H1 (cell line): ENCODE measurements at regions not wholly inside any gene's neighbourhood (a gene's known extent, or its start where the extent isn't known, plus 50 kb on each side); places are given as distances from the start of the nearest gene placed in this dataset.

Experiments used
- CTCF ChIA-PET: fragments of 300-600 bp; sonication (Branson Sonifier 250); formaldehyde crosslinking; loops from one replicate; lab custom pipeline; 2021; ENCODE audit not compliant: partially characterized antibody; lab: Charles Lee
- POLR2A ChIA-PET: fragments of 300-600 bp; sonication (Branson Sonifier 250); formaldehyde crosslinking; loops from one replicate; lab custom pipeline; 2021; ENCODE audit warnings: inconsistent platforms; ENCODE audit not compliant: partially characterized antibody; lab: Charles Lee
- DNase-seq, 2 experiments: peaks; one replicate each; pipeline versions ENCODE4 v3.0.0 to v3.0.0-alpha.2; 2010 to 2022; ENCODE audit warnings: low spot score in 2 of 2, low read depth in 1 of 2, mixed read lengths in 1 of 2
- FAIRE-seq: peaks from 2 replicates; lab custom pipeline; 2011; peaks lifted over from hg19 to GRCh38; lab: Jason Lieb, UNC
- H2AFZ ChIP-seq: 2 replicates; pipeline ENCODE4 v1.8.1; 2012; ENCODE audit warnings: low read length, inconsistent platforms
- H2AK5ac ChIP-seq: 2 replicates; pipeline ENCODE4 v1.6.1; 2013; ENCODE audit warnings: low read depth, low read length
- H2BK120ac ChIP-seq: replicated peaks from 2 replicates; pipeline ENCODE3; 2013; ENCODE audit warnings: low read depth, low read length, inconsistent platforms
- H2BK12ac ChIP-seq: 2 replicates; pipeline ENCODE4 v1.6.1; 2013; ENCODE audit warnings: low read depth, low read length
- H2BK15ac ChIP-seq: 2 replicates; pipeline ENCODE4 v1.6.1; 2013; ENCODE audit warnings: low read length
- H2BK20ac ChIP-seq: 2 replicates; pipeline ENCODE4 v1.6.1; 2013; ENCODE audit warnings: low read length
- H2BK5ac ChIP-seq: 2 replicates; pipeline ENCODE4 v1.6.1; 2013; ENCODE audit warnings: low read depth, low read length
- H3K14ac ChIP-seq: 2 replicates; pipeline ENCODE4 v1.6.1; 2013; ENCODE audit warnings: inconsistent platforms; ENCODE audit not compliant: insufficient read length
- H3K18ac ChIP-seq: 2 replicates; pipeline ENCODE4 v1.6.1; 2013; ENCODE audit warnings: low read length; ENCODE audit errors: extremely low read depth
- H3K23ac ChIP-seq: 2 replicates; pipeline ENCODE4 v1.6.1; 2013; ENCODE audit warnings: inconsistent platforms; ENCODE audit not compliant: insufficient read length
- H3K23me2 ChIP-seq: 2 replicates; pipeline ENCODE4 v1.6.1; 2013; ENCODE audit warnings: low read depth, low read length
- H3K27ac ChIP-seq: 2 replicates; pipeline ENCODE4 v1.6.1; 2011; ENCODE audit warnings: low read depth, low read length, inconsistent platforms
- H3K27me3 ChIP-seq, 4 experiments: replicated peaks in 1 of 4; 1 replicate in 1 of 4; 2 replicates in 3 of 4; pipeline versions ENCODE4 v1.6.1 to v1.8.1; 2011 to 2013; ENCODE audit warnings: low read length in 3 of 4, mild to moderate bottlenecking in 3 of 4, inconsistent platforms in 2 of 4, mixed read lengths in 2 of 4, moderate library complexity in 1 of 4; ENCODE audit not compliant: control insufficient read depth in 3 of 4, insufficient read depth in 3 of 4; ENCODE audit errors: extremely low read depth in 1 of 4
- H3K36me3 ChIP-seq, 4 experiments: 2 replicates each; pipeline versions ENCODE4 v1.6.1 to v1.8.1; 2011 to 2013; ENCODE audit warnings: mild to moderate bottlenecking in 4 of 4, low read length in 3 of 4, moderate library complexity in 2 of 4, control low read depth in 1 of 4, inconsistent platforms in 1 of 4; ENCODE audit not compliant: insufficient read depth in 4 of 4, control insufficient read depth in 2 of 4
- H3K4ac ChIP-seq: replicated peaks from 2 replicates; pipeline ENCODE3; 2013; ENCODE audit warnings: low read length, low read depth, mixed read lengths, inconsistent platforms; ENCODE audit not compliant: insufficient read length
- H3K4me1 ChIP-seq, 4 experiments: replicated peaks in 1 of 4; 1 replicate in 1 of 4; 2 replicates in 3 of 4; pipeline versions ENCODE4 v1.6.1 to v1.8.1; 2011 to 2013; ENCODE audit warnings: low read length in 3 of 4, inconsistent platforms in 2 of 4, mixed read lengths in 1 of 4; ENCODE audit not compliant: insufficient read depth in 4 of 4, control insufficient read depth in 3 of 4
- H3K4me2 ChIP-seq, 2 experiments: 2 replicates each; pipeline versions ENCODE4 v1.6.1 to v1.8.1; 2011 to 2013; ENCODE audit warnings: low read depth in 2 of 2, low read length in 2 of 2, control low read depth in 1 of 2, inconsistent platforms in 1 of 2, mild to moderate bottlenecking in 1 of 2; ENCODE audit not compliant: insufficient read depth in 1 of 2
- H3K4me3 ChIP-seq, 4 experiments: fragments of 200-600, 300-600 bp in 1 of 4; sonication (generic), shearing (Covaris generic), sonication (Bioruptor Twin) in 1 of 4; 2 replicates each; pipeline versions ENCODE4 v1.5.1 to v1.8.1; 2011 to 2016; ENCODE audit warnings: low read length in 4 of 4, low read depth in 3 of 4, control low read depth in 2 of 4, inconsistent platforms in 2 of 4, mild to moderate bottlenecking in 2 of 4, mixed read lengths in 1 of 4, moderate library complexity in 1 of 4; ENCODE audit not compliant: insufficient read depth in 2 of 4; ENCODE audit errors: extremely low read depth in 1 of 4
- H3K56ac ChIP-seq: replicated peaks from 2 replicates; pipeline ENCODE3; 2013; ENCODE audit warnings: low read depth, mild to moderate bottlenecking, mixed read lengths, low read length, inconsistent platforms; ENCODE audit not compliant: insufficient read length
- H3K79me1 ChIP-seq: 2 replicates; pipeline ENCODE4 v1.6.1; 2013; ENCODE audit warnings: low read depth, low read length, control low read depth
- H3K79me2 ChIP-seq, 2 experiments: 2 replicates each; pipeline versions ENCODE4 v1.6.1 to v1.8.1; 2012 to 2013; ENCODE audit warnings: low read length in 2 of 2, mild to moderate bottlenecking in 2 of 2, inconsistent platforms in 1 of 2; ENCODE audit not compliant: insufficient read depth in 2 of 2, control insufficient read depth in 1 of 2
- H3K9ac ChIP-seq, 4 experiments: replicated peaks in 1 of 4; 1 replicate in 1 of 4; 2 replicates in 3 of 4; pipeline versions ENCODE4 v1.6.1 to v1.8.1; 2011 to 2013; ENCODE audit warnings: low read depth in 3 of 4, low read length in 3 of 4, control low read depth in 2 of 4, mild to moderate bottlenecking in 2 of 4, moderate library complexity in 2 of 4, inconsistent platforms in 1 of 4; ENCODE audit errors: extremely low read depth in 1 of 4
- H3K9me3 ChIP-seq, 2 experiments: 2 replicates each; pipeline versions ENCODE4 v1.6.1 to v1.8.1; 2012 to 2013; ENCODE audit warnings: mild to moderate bottlenecking in 2 of 2, moderate library complexity in 2 of 2, control low read depth in 1 of 2, inconsistent platforms in 1 of 2, low read depth in 1 of 2, low read length in 1 of 2, mixed read lengths in 1 of 2; ENCODE audit not compliant: insufficient read depth in 2 of 2
- H4K20me1 ChIP-seq, 2 experiments: replicated peaks in 1 of 2; 2 replicates each; pipeline versions ENCODE3 to v1.8.1; 2011 to 2013; ENCODE audit warnings: inconsistent platforms in 2 of 2, low read length in 2 of 2, mild to moderate bottlenecking in 1 of 2; ENCODE audit not compliant: insufficient read depth in 2 of 2, control insufficient read depth in 1 of 2
- H4K5ac ChIP-seq: 2 replicates; pipeline ENCODE4 v1.6.1; 2013; ENCODE audit warnings: low read length, low read depth, mixed read lengths, inconsistent platforms; ENCODE audit not compliant: insufficient read length
- H4K8ac ChIP-seq: 2 replicates; pipeline ENCODE4 v1.8.0; 2013; ENCODE audit warnings: mild to moderate bottlenecking, moderate library complexity, low read length, inconsistent platforms; ENCODE audit not compliant: insufficient read depth; ENCODE audit errors: extremely low read depth
- H4K91ac ChIP-seq: replicated peaks from 2 replicates; pipeline ENCODE3; 2013; ENCODE audit warnings: low read length, mixed read lengths, inconsistent platforms; ENCODE audit not compliant: insufficient read length
- BRCA1 ChIP-seq: IDR thresholded peaks from 2 replicates; pipeline ENCODE4 v1.6.1; 2012; ENCODE audit warnings: low read depth, low read length, improper control_type of control experiment
- CEBPB ChIP-seq: IDR thresholded peaks from 2 replicates; pipeline ENCODE4 v1.6.1; 2012; ENCODE audit warnings: low read depth, low read length
- CHD2 ChIP-seq: IDR thresholded peaks from 2 replicates; pipeline ENCODE4 v1.6.1; 2012; ENCODE audit warnings: low read length, improper control_type of control experiment
- EP300 ChIP-seq, 2 experiments: IDR thresholded peaks; 1 replicate in 1 of 2; 2 replicates in 1 of 2; pipeline ENCODE4 v1.6.1; 2011 to 2012; ENCODE audit warnings: low read depth in 2 of 2, low read length in 2 of 2, mild to moderate bottlenecking in 2 of 2, borderline replicate concordance in 1 of 2, inconsistent platforms in 1 of 2, moderate library complexity in 1 of 2
- JUND ChIP-seq: IDR thresholded peaks from 2 replicates; pipeline ENCODE4 v1.6.1; 2011; ENCODE audit warnings: mild to moderate bottlenecking, improper control_type of control experiment, low read length
- NRF1 ChIP-seq: IDR thresholded peaks from 2 replicates; pipeline ENCODE4 v1.6.1; 2011; ENCODE audit warnings: mild to moderate bottlenecking, low read depth, low read length, improper control_type of control experiment
- POLR2A ChIP-seq, 2 experiments: IDR thresholded peaks; 1 replicate in 1 of 2; 2 replicates in 1 of 2; pipeline ENCODE4 v1.6.1; 2011; ENCODE audit warnings: low read depth in 2 of 2, low read length in 2 of 2, mild to moderate bottlenecking in 2 of 2; ENCODE audit errors: control extremely low read depth in 1 of 2
- RXRA ChIP-seq: IDR thresholded peaks from 2 replicates; pipeline ENCODE4 v1.6.1; 2011; ENCODE audit warnings: low read depth, mild to moderate bottlenecking, low read length, moderate library complexity; ENCODE audit not compliant: insufficient read depth
- SP4 ChIP-seq: IDR thresholded peaks from 2 replicates; pipeline ENCODE4 v1.6.1; 2012; ENCODE audit warnings: low read length, inconsistent platforms
- TAF1 ChIP-seq: IDR thresholded peaks from 2 replicates; pipeline ENCODE4 v1.6.1; 2011; ENCODE audit warnings: mild to moderate bottlenecking, low read depth, low read length
- TCF12 ChIP-seq: IDR thresholded peaks from 2 replicates; pipeline ENCODE4 v1.6.1; 2011; ENCODE audit warnings: low read depth, mild to moderate bottlenecking, low read length
- ZNF274 ChIP-seq: IDR thresholded peaks from 2 replicates; pipeline ENCODE4 v1.7.0; 2012; ENCODE audit warnings: low read length, borderline replicate concordance; ENCODE audit errors: extremely low read depth
- WGBS, 2 experiments: shearing (Covaris generic) in 1 of 2; methylation state at CpG; one replicate each; pipeline versions ENCODE4 v1.1.6 to v1.1.7; 2013 to 2015; ENCODE audit warnings: low lambda C conversion rate in 2 of 2, mixed read lengths in 2 of 2, inconsistent platforms in 1 of 2, low coverage in 1 of 2, missing lambda C conversion rate in 1 of 2; ENCODE audit not compliant: insufficient replicate concordance in 2 of 2, insufficient coverage in 1 of 2, insufficient read length in 1 of 2; ENCODE audit errors: extremely low coverage in 1 of 2, missing lambda C conversion rate in 1 of 2; 5-methylcytosine and 5-hydroxymethylcytosine counted together
- TF ChIP-seq, protein P1 (sequence below): IDR thresholded peaks from 2 replicates; pipeline ENCODE4 v1.6.1; 2011; ENCODE audit warnings: low read depth, mild to moderate bottlenecking, low read length; ENCODE audit not compliant: insufficient read depth

DNA sequence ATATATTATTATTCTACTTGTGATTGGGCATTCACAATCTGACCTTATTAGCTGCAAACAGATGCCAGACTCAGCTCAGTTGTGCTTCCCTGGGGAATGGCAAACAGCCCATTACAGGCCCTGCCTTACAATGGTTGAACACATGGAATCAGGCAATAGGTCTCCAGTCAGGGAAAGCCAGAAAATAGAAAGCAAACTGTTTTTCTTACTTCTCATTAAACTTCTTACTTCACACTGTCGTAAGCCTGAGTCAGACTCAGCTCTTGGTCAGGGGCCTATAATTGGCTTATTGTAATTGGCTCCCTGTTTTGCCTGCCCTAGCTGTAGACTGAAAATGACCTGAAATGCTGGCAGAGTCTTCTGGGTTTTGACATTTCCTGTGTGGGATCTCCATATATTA, 77.0 kb upstream of the CA10 start:
- no peak overlapping the region for H3K14ac ChIP-seq
- no peak overlapping the region for H2BK20ac ChIP-seq
- no peaks in the 10 kb centered on the region for H4K20me1 ChIP-seq
- H2BK15ac ChIP-seq, result no peak overlapping the region
- no peak overlapping the region for H2AK5ac ChIP-seq
- CTCF ChIA-PET, result interaction anchor here (0.8 kb wide), 1 partner anchor 52 kb away, joined by 4 read pairs; no protein-coding TSS in a partner anchor
- H2BK12ac ChIP-seq, result no peak overlapping the region
- WGBS, 2 experiments, result 79% methylated on average over 1 of the region's 1 CpG; no CpG with 5 or more reads in 1 of the 2 experiments
- no peak overlapping the region for H3K9ac ChIP-seq
- no peaks in the 10 kb centered on the region for H3K36me3 ChIP-seq
- no peak overlapping the region for H3K18ac ChIP-seq
- no peak overlapping the region for H2BK5ac ChIP-seq
- no peak overlapping the region for H4K91ac ChIP-seq
- no peak for FAIRE-seq
- H3K9me3 ChIP-seq, result no peaks in the 10 kb centered on the region
- no peak overlapping the region for H3K23ac ChIP-seq
- no peak overlapping the region for H2BK120ac ChIP-seq
- no peak overlapping the region for H4K8ac ChIP-seq
- no peak for DNase-seq
- H3K27ac ChIP-seq, result no peak overlapping the region
- H2AFZ ChIP-seq, result no peak overlapping the region
- no peaks in the 10 kb centered on the region for H3K79me1 ChIP-seq
- no peaks in the 10 kb centered on the region for H3K79me2 ChIP-seq
- no peaks in the 10 kb centered on the region for H3K23me2 ChIP-seq
- no peak overlapping the region for H3K56ac ChIP-seq
- POLR2A ChIA-PET, result no interaction called here
- H3K4me2 ChIP-seq, result no peak overlapping the region
- no peak overlapping the region for H3K4ac ChIP-seq
- no peak overlapping the region for H4K5ac ChIP-seq
- H3K4me1 ChIP-seq, result no peaks in the 10 kb centered on the region
- H3K4me3 ChIP-seq, result no peak overlapping the region
- H3K27me3 ChIP-seq, result no peaks in the 10 kb centered on the region
- TF ChIP-seq TCF12 (no peak), JUND (no peak), TAF1 (no peak), SP4 (no peak), RXRA (no peak), EP300 (IDR thresholded peaks at IDR 0.05; ENCODE audit: borderline replicate concordance in 1 of 2, low read depth in 2 of 2, low read length in 2 of 2) (no peak), BRCA1 (no peak), ZNF274 (no peak), CHD2 (no peak), NRF1 (no peak), CEBPB (no peak), POLR2A (IDR thresholded peaks at IDR 0.05; ENCODE audit: control extremely low read depth in 1 of 2, low read depth in 2 of 2, low read length in 2 of 2) (no peak)
- TF ChIP-seq, protein P1, sequence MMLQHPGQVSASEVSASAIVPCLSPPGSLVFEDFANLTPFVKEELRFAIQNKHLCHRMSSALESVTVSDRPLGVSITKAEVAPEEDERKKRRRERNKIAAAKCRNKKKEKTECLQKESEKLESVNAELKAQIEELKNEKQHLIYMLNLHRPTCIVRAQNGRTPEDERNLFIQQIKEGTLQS, result no peak
- TF ChIP-seq, all 59 proteins: peak for 0
